ENCODE measurements at regions not wholly inside any gene's neighbourhood (a gene's known extent, or its start where the extent isn't known, plus 50 kb on each side); places are given as distances from the start of the nearest gene placed in this dataset.
A peak's percentile ranks its signal among the peaks of the same experiment; 100 is the strongest.

GRCh38 chr1:87478231-87478630, 149.6 kb downstream of the LMO4 start:
- TF ChIP-seq CTCF (IDR thresholded peaks at IDR 0.05) (peak; percentile 25; the same call in 1 of the 2 replicates), TCF7L2 (IDR thresholded peaks at IDR 0.05; ENCODE audit: low read depth, low read length) (no peak)
- Histone ChIP-seq H3K4me1 (ENCODE audit: control insufficient read depth, insufficient read depth, low read length) (peaks cover 4% of the 10 kb centered on the region; the same call in 1 of the 2 replicates), H3K27ac (ENCODE audit: low read length) (no peak overlapping the region), H3K9me3 (ENCODE audit: control insufficient read depth, insufficient read depth, low read depth, low read length) (no peaks in the 10 kb centered on the region), H3K36me3 (ENCODE audit: control insufficient read depth, insufficient read depth, low read length) (no peaks in the 10 kb centered on the region), H3K27me3 (ENCODE audit: control insufficient read depth, insufficient read depth, low read length) (no peaks in the 10 kb centered on the region), H3K4me3 (ENCODE audit: low read depth in 2 of 2, low read length in 2 of 2) (no peak overlapping the region)
- ATAC-seq: no peak
- DNase-seq (ENCODE audit: low read depth, low spot score): no peak
- CTCF ChIA-PET: no interaction called here
- BruUV-seq (replicated peaks): no TSS peak
- intact Hi-C loops (cut with micrococcal nuclease; ENCODE audit: unreplicated experiment): no loop called here
- POLR2A ChIA-PET: no interaction called here
- in situ Hi-C loops (cut with HindIII; ENCODE audit: low pct_unique_long_range_greater_than_20kb, low sequenced_read_pairs): no loop called here

DNA sequence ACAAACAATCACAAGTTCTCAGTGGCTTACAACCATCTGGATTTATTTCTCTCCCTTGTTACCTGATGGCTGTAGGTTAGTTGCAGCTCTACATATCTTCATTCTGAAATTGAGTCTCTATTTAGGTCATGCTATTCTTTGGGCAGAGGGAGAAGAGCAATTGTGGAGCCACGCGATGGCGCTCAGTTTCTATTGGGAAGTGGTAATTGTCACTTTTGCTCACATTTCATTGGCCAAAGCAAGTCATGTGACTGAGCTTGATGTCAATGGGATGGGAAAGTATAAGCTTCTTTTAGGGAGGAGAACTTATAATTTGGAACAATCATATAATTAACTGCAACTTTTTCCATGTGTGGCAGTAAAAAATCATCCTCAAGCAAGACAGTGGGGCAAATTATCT, 166.5 kb downstream of the LMO4 start:
- TF ChIP-seq CTCF (IDR thresholded peaks at IDR 0.05) (no peak), POLR2AphosphoS5 (IDR thresholded peaks at IDR 0.05; ENCODE audit: low read depth, low read length) (no peak), SIN3A (IDR thresholded peaks at IDR 0.05; ENCODE audit: borderline replicate concordance, insufficient read depth, low read depth, low read length) (no peak), TCF7L2 (IDR thresholded peaks at IDR 0.05; ENCODE audit: low read depth, low read length) (no peak), REST (IDR thresholded peaks at IDR 0.05; ENCODE audit: insufficient read depth in 1 of 2, low read depth in 2 of 2, low read length in 1 of 2) (no peak)
- H3K36me3 ChIP-seq (ENCODE audit: control insufficient read depth, insufficient read depth, low read length): no peaks in the 10 kb centered on the region
- DNase-seq (ENCODE audit: low read depth, low spot score): no peak
- ChIA-PET POLR2A (interaction anchor here (0.6 kb wide), 1 partner anchor 1413 kb away, joined by 13 read pairs; no protein-coding TSS in a partner anchor), CTCF (no interaction called here)
- no peak overlapping the region for H3K27ac ChIP-seq (ENCODE audit: low read length)
- BruUV-seq (replicated peaks): no TSS peak
- in situ Hi-C loops (cut with HindIII; ENCODE audit: low pct_unique_long_range_greater_than_20kb, low sequenced_read_pairs): no loop called here
- no peak for ATAC-seq
- H3K4me1 ChIP-seq (ENCODE audit: control insufficient read depth, insufficient read depth, low read length): no peaks in the 10 kb centered on the region
- no peaks in the 10 kb centered on the region for H3K27me3 ChIP-seq (ENCODE audit: control insufficient read depth, insufficient read depth, low read length)
- intact Hi-C loops (cut with micrococcal nuclease; ENCODE audit: unreplicated experiment): no loop called here
- H3K9me3 ChIP-seq (ENCODE audit: control insufficient read depth, insufficient read depth, low read depth, low read length): no peaks in the 10 kb centered on the region
- no peak overlapping the region for H3K4me3 ChIP-seq (ENCODE audit: low read depth in 2 of 2, low read length in 2 of 2)

GRCh38 chr1:87495870-87496269, 167.2 kb downstream of the LMO4 start:
- Histone ChIP-seq H3K27ac (ENCODE audit: low read length) (no peak overlapping the region), H3K4me3 (ENCODE audit: low read depth in 2 of 2, low read length in 2 of 2) (no peak overlapping the region), H3K27me3 (ENCODE audit: control insufficient read depth, insufficient read depth, low read length) (no peaks in the 10 kb centered on the region), H3K4me1 (ENCODE audit: control insufficient read depth, insufficient read depth, low read length) (no peaks in the 10 kb centered on the region), H3K9me3 (ENCODE audit: control insufficient read depth, insufficient read depth, low read depth, low read length) (no peaks in the 10 kb centered on the region), H3K36me3 (ENCODE audit: control insufficient read depth, insufficient read depth, low read length) (no peaks in the 10 kb centered on the region)
- CTCF ChIA-PET: no interaction called here
- POLR2A ChIA-PET: no interaction called here
- ATAC-seq (no peak), DNase-seq (ENCODE audit: low read depth, low spot score) (no peak)
- in situ Hi-C loops (cut with HindIII; ENCODE audit: low pct_unique_long_range_greater_than_20kb, low sequenced_read_pairs) (no loop called here), intact Hi-C loops (cut with micrococcal nuclease; ENCODE audit: unreplicated experiment) (no loop called here)
- TF ChIP-seq CTCF (IDR thresholded peaks at IDR 0.05) (no peak), REST (IDR thresholded peaks at IDR 0.05; ENCODE audit: insufficient read depth in 1 of 2, low read depth in 2 of 2, low read length in 1 of 2) (no peak), POLR2AphosphoS5 (IDR thresholded peaks at IDR 0.05; ENCODE audit: low read depth, low read length) (no peak), SIN3A (IDR thresholded peaks at IDR 0.05; ENCODE audit: borderline replicate concordance, insufficient read depth, low read depth, low read length) (no peak), TCF7L2 (IDR thresholded peaks at IDR 0.05; ENCODE audit: low read depth, low read length) (no peak)
- no TSS peak for BruUV-seq (replicated peaks)

Measured in Panc1 (cell line).